GM19035 (cell line): ENCODE measurements at regions not wholly inside any gene's neighbourhood (a gene's known extent, or its start where the extent isn't known, plus 50 kb on each side); places are given as distances from the start of the nearest gene placed in this dataset.

Experiments
- ATAC-seq: cut with Tn5 transposase; IDR thresholded peaks from one replicate; pipeline ENCODE4 v1.9.1; 2021; ENCODE audit not compliant: unreplicated experiment

DNA sequence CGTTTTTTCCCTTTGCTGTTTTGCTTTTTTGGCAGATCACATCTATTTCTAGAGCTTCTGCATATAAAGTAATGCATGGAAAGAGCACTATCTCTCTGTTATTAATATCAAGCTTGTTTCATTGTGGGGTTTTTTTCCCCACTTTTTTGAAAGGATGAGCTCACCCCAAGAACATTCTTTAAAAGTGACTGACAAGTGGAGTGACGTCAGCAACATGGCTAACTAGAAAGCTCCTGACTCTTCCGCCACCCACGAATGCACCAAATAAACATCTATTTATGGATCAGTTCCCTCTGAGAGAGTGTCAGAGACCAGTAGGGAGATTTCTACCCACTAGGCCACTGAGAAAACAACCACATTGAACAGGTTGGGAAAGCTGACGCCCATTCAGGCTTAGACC, 445.4 kb downstream of the GALC start:
- no peak for ATAC-seq

DNA sequence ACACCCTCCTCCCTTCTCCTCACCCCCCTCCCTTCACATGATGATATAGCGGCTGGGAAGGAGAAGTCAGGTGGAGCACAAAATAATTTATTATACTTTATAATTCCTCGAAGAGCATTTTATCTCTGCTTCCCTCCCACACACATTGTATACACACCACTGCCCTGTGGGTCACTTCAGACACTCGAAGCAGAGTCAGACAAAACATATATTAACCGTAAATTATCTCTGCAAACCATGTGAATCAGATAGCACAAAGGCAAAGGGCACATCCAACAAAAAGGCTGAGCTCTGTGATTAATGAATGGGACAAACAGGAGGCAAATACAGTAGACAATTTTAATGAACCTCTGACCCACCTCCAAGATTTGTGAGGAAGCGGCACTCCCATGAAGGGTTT, 450.7 kb downstream of the GALC start:
- ATAC-seq = no peak

GRCh38 chr14:87540339-87540738, 452.6 kb downstream of the GALC start:
- ATAC-seq = no peak

GRCh38 chr14:87529081-87529480, 463.9 kb downstream of the GALC start:
- ATAC-seq = no peak

DNA sequence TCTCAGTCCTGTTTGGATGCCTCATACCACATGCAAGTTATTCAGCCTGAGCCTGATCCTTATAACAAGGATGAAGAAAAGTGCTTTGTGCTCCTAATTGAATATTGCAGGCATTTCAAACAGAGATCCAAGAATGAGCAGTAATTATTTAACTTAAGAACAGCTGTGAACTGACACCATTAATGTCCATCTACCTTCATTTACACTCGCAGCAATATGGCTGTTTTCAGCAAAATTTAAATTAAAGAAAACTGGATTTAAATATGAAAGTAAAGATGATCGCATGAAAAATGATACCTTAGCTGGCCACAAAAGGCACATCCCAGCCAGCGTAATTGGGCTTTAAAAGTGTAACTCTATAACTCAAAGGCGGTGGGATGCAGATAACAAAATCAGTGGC, 466.3 kb downstream of the GALC start:
- ATAC-seq = no peak

DNA sequence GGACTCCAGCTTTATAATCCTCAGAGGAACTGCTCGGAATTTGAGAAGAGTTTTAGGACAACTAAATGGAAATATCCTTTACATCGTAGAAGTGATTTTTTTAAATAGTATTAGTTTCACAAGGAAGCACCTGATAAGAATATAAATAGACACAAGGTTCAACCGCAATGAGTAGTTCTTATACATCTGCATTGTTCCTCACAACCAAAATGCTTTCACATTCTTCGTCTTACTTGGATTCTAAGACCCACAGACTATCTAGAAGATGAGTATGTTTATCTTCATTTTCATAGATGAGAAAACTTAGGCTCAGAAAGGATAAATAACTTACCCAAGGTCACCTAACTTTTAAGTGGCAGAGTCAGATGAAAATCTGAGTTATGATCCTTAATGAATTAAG, 469.0 kb downstream of the GALC start:
- ATAC-seq = no peak

- no peak for ATAC-seq
These were observed 470.4 kb downstream of the GALC start for GRCh38 chr14:87522575-87522974.

- no peak for ATAC-seq
These were observed 484.6 kb downstream of the GALC start for GRCh38 chr14:87508333-87508732.

DNA sequence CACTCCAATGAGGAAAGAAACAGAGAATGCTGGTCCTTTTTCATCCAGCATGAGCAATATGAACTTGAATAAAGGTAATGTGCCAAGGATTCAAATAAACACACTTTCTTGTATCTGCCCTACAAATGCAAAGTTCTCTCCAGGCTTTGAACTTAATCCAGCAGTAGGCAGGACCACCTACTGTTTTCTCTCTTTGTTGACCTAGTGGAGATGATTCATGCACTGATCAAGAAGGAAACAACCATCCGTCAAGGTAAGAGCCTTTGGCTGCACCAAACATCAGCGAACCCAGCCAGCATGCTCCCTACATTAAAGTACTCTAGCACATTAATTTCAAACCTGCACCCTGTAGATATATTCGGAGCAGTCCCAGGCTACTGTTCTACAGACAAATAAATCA, 489.3 kb downstream of the GALC start:
- no peak for ATAC-seq

DNA sequence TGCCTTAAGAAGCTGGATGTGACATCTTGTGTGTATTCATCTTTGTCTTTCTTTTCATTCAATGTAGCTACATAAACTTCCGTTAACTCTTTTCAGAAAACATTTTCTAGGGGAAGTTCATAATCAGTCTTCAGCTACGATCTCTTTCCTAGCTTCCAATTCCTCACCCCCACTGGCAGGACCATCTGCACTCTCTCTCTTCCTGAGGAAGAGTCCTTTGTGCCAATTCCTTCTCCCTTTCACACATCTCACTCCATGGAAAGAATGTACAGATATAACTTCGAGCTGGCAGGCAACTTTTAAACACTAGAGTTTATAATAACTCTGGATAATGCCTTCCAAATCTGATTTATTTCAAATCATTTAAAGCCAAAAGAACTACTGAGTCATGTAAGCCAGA, 495.7 kb downstream of the GALC start:
- ATAC-seq = no peak

GRCh38 chr14:87494010-87494409, 499.0 kb downstream of the GALC start:
- no peak for ATAC-seq

DNA sequence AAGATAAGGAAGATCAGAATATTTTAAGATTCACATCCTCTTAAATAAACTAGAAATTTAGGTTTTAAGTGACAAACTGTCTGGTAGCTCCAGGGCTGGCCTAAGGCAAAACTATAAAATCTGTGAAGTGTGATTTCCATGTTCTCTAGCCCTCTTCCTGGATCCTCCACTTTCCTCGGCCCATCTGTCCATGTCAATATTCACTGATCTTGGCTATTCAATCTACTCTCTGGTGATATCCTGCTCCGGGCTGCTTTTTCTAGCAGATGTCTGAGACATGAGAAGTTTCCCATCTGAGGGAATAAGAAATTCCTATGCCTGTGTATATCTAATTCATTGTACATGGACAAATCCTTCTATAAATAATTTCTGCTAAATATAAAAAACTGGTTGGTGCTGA, 500.4 kb downstream of the GALC start:
- no peak for ATAC-seq

GRCh38 chr14:87491816-87492215, 501.2 kb downstream of the GALC start:
- ATAC-seq = no peak

DNA sequence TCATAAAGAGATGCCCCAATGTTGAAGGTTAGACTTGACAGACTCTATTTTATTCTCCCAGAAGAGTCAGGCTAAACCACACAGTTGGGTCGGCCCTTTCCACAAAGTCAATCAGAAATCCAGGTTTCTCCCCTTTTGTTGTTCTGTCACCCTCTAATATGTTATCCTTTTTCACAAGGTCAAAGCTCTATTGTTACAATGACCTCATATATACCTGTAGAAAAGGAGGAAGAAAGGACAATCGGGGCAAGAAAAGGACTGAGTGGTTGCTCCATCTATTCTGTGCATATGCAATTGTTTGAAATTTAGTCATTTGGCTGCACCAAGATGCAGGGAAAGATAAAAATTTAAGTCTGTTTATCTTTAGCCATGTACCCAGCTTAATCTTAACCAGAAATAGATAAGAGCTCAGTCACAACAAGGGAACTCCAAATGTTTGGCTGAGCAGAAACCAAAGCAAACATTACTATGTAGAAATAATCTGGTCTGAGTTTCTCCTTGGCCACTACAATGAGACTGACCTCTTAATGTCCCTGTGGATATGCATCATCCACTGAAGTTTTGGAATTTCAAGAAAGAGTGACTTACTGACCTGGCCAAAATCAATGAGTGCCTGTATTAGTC, 503.7 kb downstream of the GALC start:
- no peak for ATAC-seq

- ATAC-seq = no peak
These were observed 509.4 kb downstream of the GALC start for GRCh38 chr14:87483271-87484260.

DNA sequence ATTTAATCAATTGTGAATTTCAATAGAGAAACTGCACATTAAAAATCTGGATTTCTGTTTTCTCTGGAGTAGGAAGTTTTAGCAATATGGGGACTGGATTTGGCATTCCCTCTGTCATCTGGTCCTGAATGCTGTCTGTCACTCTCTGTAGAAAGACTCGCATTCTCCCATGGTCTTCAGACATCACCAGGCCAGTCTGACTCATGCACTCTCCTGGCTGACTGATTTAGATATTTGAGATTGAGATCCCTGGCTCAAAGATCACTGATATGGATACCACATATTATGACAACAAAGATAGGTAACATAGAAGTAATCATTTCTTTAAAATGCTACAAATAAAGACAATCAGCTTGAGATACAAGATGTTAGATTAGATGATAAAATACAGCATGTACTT, 524.5 kb downstream of the GALC start:
- ATAC-seq = no peak

- ATAC-seq = no peak
These were observed 525.4 kb downstream of the GALC start for GRCh38 chr14:87467578-87467977.

- no peak for ATAC-seq
These were observed 527.2 kb downstream of the GALC start for GRCh38 chr14:87465770-87466169.

DNA sequence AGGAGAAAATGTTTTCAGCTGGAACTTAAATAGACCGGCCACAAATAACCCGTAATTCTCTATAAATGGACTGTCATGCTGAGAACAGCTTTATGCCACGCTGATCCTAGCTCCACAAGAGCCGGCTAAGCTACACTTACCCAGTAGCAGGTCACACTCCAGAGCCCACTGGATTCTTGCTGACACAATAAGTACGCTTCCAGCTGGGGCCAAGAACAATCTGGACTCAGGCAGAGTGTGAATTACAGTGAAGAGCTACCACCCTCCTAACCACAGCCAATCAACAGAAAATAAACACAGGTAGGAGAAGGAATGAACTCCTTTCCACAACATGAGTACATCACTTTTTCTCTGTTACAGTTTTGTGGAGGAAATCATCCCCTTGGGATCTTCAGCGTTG, 531.3 kb downstream of the GALC start:
- ATAC-seq = no peak

DNA sequence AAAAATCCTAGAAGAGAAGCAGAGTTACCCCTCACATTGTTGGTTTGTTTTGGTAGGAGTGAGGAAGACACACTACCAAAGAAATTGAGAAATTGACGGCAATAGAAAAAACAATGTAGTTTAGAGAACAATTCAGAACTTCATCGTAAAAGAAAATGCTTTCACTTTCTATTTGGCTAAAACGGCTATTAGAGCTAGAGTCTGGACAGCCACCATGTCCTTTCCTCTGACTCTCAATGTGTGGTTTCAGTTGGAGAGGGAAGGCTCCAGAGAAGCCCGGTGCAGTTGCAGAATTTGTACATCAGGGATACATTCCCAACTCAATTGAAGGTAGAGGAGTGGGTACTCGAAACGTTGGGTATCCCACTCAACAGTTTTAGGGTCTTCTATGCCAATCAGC, 535.3 kb downstream of the GALC start:
- peak; percentile 59 for ATAC-seq

GRCh38 chr14:87450193-87450592, 542.8 kb downstream of the GALC start:
- no peak for ATAC-seq

GRCh38 chr14:87449016-87449415, 544.0 kb downstream of the GALC start:
- ATAC-seq = no peak
